ENCODE measurements at regions not wholly inside any gene's neighbourhood (a gene's known extent, or its start where the extent isn't known, plus 50 kb on each side); places are given as distances from the start of the nearest gene placed in this dataset.

DNA sequence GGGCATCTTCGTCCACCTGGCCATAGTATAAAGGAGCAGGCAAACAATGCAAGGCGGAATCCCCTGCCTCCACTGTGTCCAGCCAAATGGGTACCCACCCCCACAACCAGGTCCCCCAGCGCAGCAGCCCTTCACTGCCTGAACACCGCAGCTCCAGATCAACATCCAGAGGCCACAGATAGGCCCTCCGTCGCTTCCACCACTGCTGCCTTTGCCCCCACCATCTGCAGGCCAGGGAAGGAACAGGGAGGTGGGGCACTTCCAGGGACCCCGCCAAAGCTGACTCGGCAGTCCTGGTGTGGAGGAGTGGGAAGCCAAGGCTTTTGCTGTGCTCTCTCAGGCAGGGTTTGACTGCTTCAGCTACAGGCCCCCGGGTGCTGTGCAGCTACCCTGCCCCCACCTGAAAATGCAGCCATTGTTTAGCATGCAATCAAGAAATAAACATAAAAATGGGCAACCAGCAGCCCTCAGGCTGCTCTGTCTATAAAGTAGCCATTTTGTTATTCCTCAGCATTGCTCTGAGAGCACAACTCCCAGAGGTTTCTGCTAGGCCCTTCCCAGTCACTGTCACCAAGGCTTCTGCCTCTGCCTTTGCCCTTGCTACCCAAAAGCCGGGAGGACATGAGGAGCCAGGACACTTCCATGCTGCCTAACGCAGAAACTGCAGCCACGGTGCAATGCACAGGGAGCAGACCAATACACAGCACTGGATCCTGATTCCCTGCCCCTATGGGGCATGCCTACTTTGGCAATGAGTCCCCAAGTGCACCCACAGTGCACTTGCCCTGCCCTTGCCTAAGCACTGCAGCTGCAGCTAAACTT lies 733.2 kb upstream of the KLHL1 start:
- no peak for DNase-seq
- H3K4me3 Mint-ChIP-seq (ENCODE audit: low read depth, unreplicated experiment): no peak overlapping the region
- no peaks in the 10 kb centered on the region for H3K4me1 Mint-ChIP-seq (ENCODE audit: low read depth, unreplicated experiment)
- CTCF ChIA-PET: no interaction called here
- H3K36me3 Mint-ChIP-seq (ENCODE audit: insufficient read depth, unreplicated experiment): no peaks in the 10 kb centered on the region
- no TSS peak for BruUV-seq (replicated peaks)
- TF ChIP-seq, protein P1, sequence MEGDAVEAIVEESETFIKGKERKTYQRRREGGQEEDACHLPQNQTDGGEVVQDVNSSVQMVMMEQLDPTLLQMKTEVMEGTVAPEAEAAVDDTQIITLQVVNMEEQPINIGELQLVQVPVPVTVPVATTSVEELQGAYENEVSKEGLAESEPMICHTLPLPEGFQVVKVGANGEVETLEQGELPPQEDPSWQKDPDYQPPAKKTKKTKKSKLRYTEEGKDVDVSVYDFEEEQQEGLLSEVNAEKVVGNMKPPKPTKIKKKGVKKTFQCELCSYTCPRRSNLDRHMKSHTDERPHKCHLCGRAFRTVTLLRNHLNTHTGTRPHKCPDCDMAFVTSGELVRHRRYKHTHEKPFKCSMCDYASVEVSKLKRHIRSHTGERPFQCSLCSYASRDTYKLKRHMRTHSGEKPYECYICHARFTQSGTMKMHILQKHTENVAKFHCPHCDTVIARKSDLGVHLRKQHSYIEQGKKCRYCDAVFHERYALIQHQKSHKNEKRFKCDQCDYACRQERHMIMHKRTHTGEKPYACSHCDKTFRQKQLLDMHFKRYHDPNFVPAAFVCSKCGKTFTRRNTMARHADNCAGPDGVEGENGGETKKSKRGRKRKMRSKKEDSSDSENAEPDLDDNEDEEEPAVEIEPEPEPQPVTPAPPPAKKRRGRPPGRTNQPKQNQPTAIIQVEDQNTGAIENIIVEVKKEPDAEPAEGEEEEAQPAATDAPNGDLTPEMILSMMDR (IDR thresholded peaks at IDR 0.05; ENCODE audit: unreplicated experiment): no peak
- H3K9me3 Mint-ChIP-seq (ENCODE audit: low read depth, unreplicated experiment): no peaks in the 10 kb centered on the region
- intact Hi-C loops (cut with micrococcal nuclease; ENCODE audit: unreplicated experiment): no loop called here
- no peaks in the 10 kb centered on the region for H3K27me3 Mint-ChIP-seq (ENCODE audit: unreplicated experiment)
- no peak overlapping the region for H3K27ac Mint-ChIP-seq (ENCODE audit: unreplicated experiment)

DNA sequence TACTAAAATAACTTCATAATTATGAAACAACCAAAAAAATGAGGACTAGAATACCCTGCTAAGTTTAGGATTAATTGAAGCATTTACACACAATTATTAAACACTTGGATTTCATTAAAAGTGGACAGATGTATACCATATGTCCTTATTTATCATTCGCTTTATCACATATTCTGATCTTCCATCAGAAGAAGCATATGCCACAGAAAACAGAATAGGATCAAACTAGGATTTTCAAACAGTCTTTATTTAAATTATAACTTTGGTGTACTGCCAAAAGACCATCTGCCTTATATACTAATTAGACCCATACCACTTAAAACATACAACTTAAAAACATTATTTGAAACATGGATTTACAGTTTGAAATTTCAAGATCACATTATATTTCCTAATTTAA lies 727.1 kb upstream of the KLHL1 start:
- no peaks in the 10 kb centered on the region for H3K27me3 Mint-ChIP-seq (ENCODE audit: unreplicated experiment)
- TF ChIP-seq, protein P1 (IDR thresholded peaks at IDR 0.05; ENCODE audit: unreplicated experiment): no peak
- H3K4me1 Mint-ChIP-seq (ENCODE audit: low read depth, unreplicated experiment): no peaks in the 10 kb centered on the region
- H3K4me3 Mint-ChIP-seq (ENCODE audit: low read depth, unreplicated experiment): no peak overlapping the region
- CTCF ChIA-PET: no interaction called here
- no peak for DNase-seq
- H3K9me3 Mint-ChIP-seq (ENCODE audit: low read depth, unreplicated experiment): no peaks in the 10 kb centered on the region
- H3K36me3 Mint-ChIP-seq (ENCODE audit: insufficient read depth, unreplicated experiment): no peaks in the 10 kb centered on the region
- intact Hi-C loops (cut with micrococcal nuclease; ENCODE audit: unreplicated experiment): no loop called here
- H3K27ac Mint-ChIP-seq (ENCODE audit: unreplicated experiment): no peak overlapping the region
- BruUV-seq (replicated peaks): no TSS peak

DNA sequence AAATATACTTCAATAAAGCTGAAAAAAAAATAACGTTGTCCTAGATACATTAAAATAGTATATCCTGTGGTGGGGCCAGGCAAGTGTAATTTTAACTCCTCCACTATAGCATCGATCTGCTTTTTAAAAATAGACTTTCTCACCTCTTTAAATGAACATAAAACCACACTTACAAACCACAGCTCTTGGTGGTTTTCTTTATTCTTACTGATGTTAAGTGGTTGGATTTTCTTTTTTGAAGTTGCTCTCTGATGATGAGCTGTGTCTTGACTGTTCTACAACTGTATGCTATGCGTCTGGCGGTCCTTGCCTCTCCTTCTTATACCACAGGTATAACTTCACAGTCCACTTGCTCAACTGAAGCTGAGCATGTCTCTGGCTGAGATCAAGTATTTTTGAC lies 721.5 kb upstream of the KLHL1 start:
- no peaks in the 10 kb centered on the region for H3K36me3 Mint-ChIP-seq (ENCODE audit: insufficient read depth, unreplicated experiment)
- no peaks in the 10 kb centered on the region for H3K4me1 Mint-ChIP-seq (ENCODE audit: low read depth, unreplicated experiment)
- BruUV-seq (replicated peaks): no TSS peak

DNA sequence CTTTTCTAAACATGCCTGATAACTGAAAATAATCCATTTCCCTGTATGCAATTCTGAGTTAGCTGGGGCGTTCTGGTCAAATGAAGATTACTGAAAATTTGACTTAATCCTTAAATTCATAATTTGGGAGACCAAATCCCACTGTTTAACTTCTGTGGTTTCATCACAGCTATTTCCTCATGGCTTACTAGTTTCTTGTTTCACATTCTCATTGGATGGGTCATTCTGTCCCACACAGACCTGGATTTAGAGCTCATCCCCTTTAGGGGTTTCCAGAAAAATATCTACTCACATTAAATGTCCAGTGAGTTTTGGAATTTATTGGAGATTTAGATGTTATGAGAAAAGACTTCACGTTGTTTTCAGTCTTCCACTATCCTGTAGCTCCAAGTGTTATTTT lies 709.3 kb upstream of the KLHL1 start:
- CTCF ChIA-PET: no interaction called here
- H3K4me3 Mint-ChIP-seq (ENCODE audit: low read depth, unreplicated experiment): no peak overlapping the region
- no peaks in the 10 kb centered on the region for H3K9me3 Mint-ChIP-seq (ENCODE audit: low read depth, unreplicated experiment)
- no peaks in the 10 kb centered on the region for H3K4me1 Mint-ChIP-seq (ENCODE audit: low read depth, unreplicated experiment)
- no peaks in the 10 kb centered on the region for H3K36me3 Mint-ChIP-seq (ENCODE audit: insufficient read depth, unreplicated experiment)
- TF ChIP-seq, protein P1 (IDR thresholded peaks at IDR 0.05; ENCODE audit: unreplicated experiment): no peak
- no TSS peak for BruUV-seq (replicated peaks)
- intact Hi-C loops (cut with micrococcal nuclease; ENCODE audit: unreplicated experiment): no loop called here
- no peak for DNase-seq
- H3K27ac Mint-ChIP-seq (ENCODE audit: unreplicated experiment): no peak overlapping the region
- no peaks in the 10 kb centered on the region for H3K27me3 Mint-ChIP-seq (ENCODE audit: unreplicated experiment)

More for the DNA sequence above, 721.5 kb upstream of the KLHL1 start:
- Mint-ChIP-seq H3K9me3 (ENCODE audit: low read depth, unreplicated experiment) (no peaks in the 10 kb centered on the region), H3K27ac (ENCODE audit: unreplicated experiment) (no peak overlapping the region), H3K4me3 (ENCODE audit: low read depth, unreplicated experiment) (no peak overlapping the region), H3K27me3 (ENCODE audit: unreplicated experiment) (no peaks in the 10 kb centered on the region)
- CTCF ChIA-PET: no interaction called here
- intact Hi-C loops (cut with micrococcal nuclease; ENCODE audit: unreplicated experiment): no loop called here
- TF ChIP-seq, protein P1 (IDR thresholded peaks at IDR 0.05; ENCODE audit: unreplicated experiment): no peak
- no peak for DNase-seq

Measured in Calu3 (cell line).